PC-3 (cell line): ENCODE measurements at regions not wholly inside any gene's neighbourhood (a gene's known extent, or its start where the extent isn't known, plus 50 kb on each side); places are given as distances from the start of the nearest gene placed in this dataset.
A peak's percentile ranks its signal among the peaks of the same experiment; 100 is the strongest.

Experiments
- ATAC-seq: fragments of 200-7000 bp; cut with Tn5 transposase; 2 replicates; pipeline ENCODE4 v1.9.1; 2020; ENCODE audit warnings: mild to moderate bottlenecking, moderate library complexity
- BruUV-seq: library from RNA; stranded (reverse); fragments of 400-500 nt; replicated peaks from 2 replicates; lab custom pipeline; 2021; lab: Mats Ljungman, UMichigan
- CTCF ChIA-PET: fragments of 300-600 bp; sonication (Branson Sonifier 250); formaldehyde crosslinking; loops from one replicate; lab custom pipeline; 2022; ENCODE audit warnings: antibody characterized with exemption; lab: Charles Lee
- POLR2A ChIA-PET: fragments of 300-600 bp; sonication (Branson Sonifier 250); formaldehyde crosslinking; loops from one replicate; lab custom pipeline; 2022; ENCODE audit warnings: antibody characterized with exemption; ENCODE audit not compliant: unreplicated experiment; lab: Charles Lee
- DNase-seq: peaks from one replicate; pipeline ENCODE4 v3.0.0-alpha.2; 2015
- H2AFZ ChIP-seq: fragments of 300-600 bp; sonication (generic); 2 replicates; pipeline ENCODE4 v1.6.0; 2016; ENCODE audit warnings: antibody characterized with exemption, low read length
- H3F3A ChIP-seq: fragments of 300-600 bp; sonication (generic); one replicate; pipeline ENCODE4 v1.6.0; 2017; ENCODE audit warnings: antibody characterized with exemption, low read length, control low read depth, mild to moderate bottlenecking; ENCODE audit not compliant: unreplicated experiment
- H3K27ac ChIP-seq: fragments of 300-600 bp; sonication (generic); 2 replicates; pipeline ENCODE4 v1.5.1; 2016; ENCODE audit warnings: mild to moderate bottlenecking, low read length
- H3K27me3 ChIP-seq: fragments of 300-600 bp; sonication (generic); 2 replicates; pipeline ENCODE4 v1.6.1; 2016; ENCODE audit warnings: low read length, mixed read lengths
- H3K36me3 ChIP-seq: fragments of 300-600 bp; sonication (generic); 2 replicates; pipeline ENCODE4 v1.6.1; 2016; ENCODE audit warnings: low read depth, mixed run types, low read length, mixed read lengths
- H3K4me1 ChIP-seq: fragments of 300-600 bp; sonication (generic); 2 replicates; pipeline ENCODE4 v1.5.1; 2016; ENCODE audit warnings: low read length; ENCODE audit not compliant: insufficient read depth
- H3K4me2 ChIP-seq: fragments of 300-600 bp; sonication (generic); 2 replicates; pipeline ENCODE4 v1.6.0; 2016; ENCODE audit warnings: low read length
- H3K4me3 ChIP-seq: fragments of 300-600 bp; sonication (generic); 2 replicates; pipeline ENCODE4 v1.5.1; 2016; ENCODE audit warnings: mild to moderate bottlenecking, low read length, mixed read lengths
- H3K79me2 ChIP-seq: fragments of 300-600 bp; sonication (generic); 2 replicates; pipeline ENCODE4 v1.6.1; 2017; ENCODE audit warnings: low read length, mixed read lengths
- H3K9ac ChIP-seq: fragments of 300-600 bp; sonication (generic); 2 replicates; pipeline ENCODE4 v1.6.0; 2016; ENCODE audit warnings: mild to moderate bottlenecking, low read length
- H3K9me2 ChIP-seq: fragments of 300-600 bp; sonication (generic); replicated peaks from 2 replicates; pipeline ENCODE4 v1.6.1; 2016; ENCODE audit warnings: mixed run types, low read length, mixed read lengths
- H3K9me3 ChIP-seq: fragments of 300-600 bp; sonication (generic); 2 replicates; pipeline ENCODE4 v1.6.1; 2016; ENCODE audit warnings: low read length, mixed read lengths
- H4K20me1 ChIP-seq: fragments of 300-600 bp; sonication (generic); 2 replicates; pipeline ENCODE4 v1.6.1; 2016; ENCODE audit warnings: low read length, mixed read lengths
- EZH2 ChIP-seq: fragments of 300-600 bp; sonication (generic); IDR thresholded peaks from one replicate; pipeline ENCODE4 v1.6.1; 2017; ENCODE audit warnings: antibody characterized with exemption, mild to moderate bottlenecking, low read length; ENCODE audit not compliant: unreplicated experiment
- EZH2phosphoT487 ChIP-seq: fragments of 300-600 bp; sonication (generic); IDR thresholded peaks from 2 replicates; pipeline ENCODE4 v1.6.1; 2018; ENCODE audit warnings: mild to moderate bottlenecking, antibody characterized with exemption, low read length, borderline replicate concordance
- intact Hi-C: fragments of 100-400 bp; cut with micrococcal nuclease; formaldehyde crosslinking; loops from 2 replicates; pipeline ENCODE4 v1.9.0; 2023
- TF ChIP-seq, protein P1 (sequence below): fragments of 300-600 bp; sonication (generic); conservative IDR thresholded peaks from 2 replicates; pipeline ENCODE4 v1.5.1; 2017; ENCODE audit warnings: antibody characterized with exemption, low read depth, mild to moderate bottlenecking, low read length

DNA sequence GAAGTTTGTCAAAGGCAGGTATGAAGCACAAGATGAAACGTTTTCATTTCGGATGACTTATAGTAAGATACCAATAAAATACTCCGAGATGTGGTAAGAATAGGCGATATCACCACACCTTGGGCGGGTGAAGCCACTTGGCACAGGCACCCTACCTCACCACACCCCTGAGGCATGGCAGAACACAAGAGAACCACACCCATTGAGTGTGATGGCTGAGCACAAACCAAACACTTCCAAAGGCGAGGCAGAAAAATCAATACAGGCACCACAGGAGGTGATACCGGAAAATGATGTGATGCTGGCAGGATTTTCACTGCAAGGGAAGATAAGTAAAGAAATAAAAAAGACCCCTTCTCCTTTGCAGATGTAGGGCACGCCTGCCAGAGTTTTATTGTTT, 332.9 kb upstream of the PRDM1 start:
- Histone ChIP-seq H3K4me1 (peaks cover 41% of the 10 kb centered on the region), H3K79me2 (no peaks in the 10 kb centered on the region), H3K36me3 (no peaks in the 10 kb centered on the region), H3K4me3 (no peak overlapping the region), H3K4me2 (0 out of 2 replicates have a peak overlapping the region, but pooled peaks have one; percentile 5), H3K9me2 (no peaks in the 10 kb centered on the region), H3K27me3 (no peaks in the 10 kb centered on the region), H2AFZ (no peak overlapping the region), H3K9me3 (no peaks in the 10 kb centered on the region), H3K9ac (no peak overlapping the region), H3F3A (no peaks in the 10 kb centered on the region), H4K20me1 (no peaks in the 10 kb centered on the region), H3K27ac (peak overlapping the region; percentile 59)
- ChIA-PET POLR2A (no interaction called here), CTCF (no interaction called here)
- peak; percentile 87 for ATAC-seq
- BruUV-seq, result no TSS peak
- TF ChIP-seq, protein P1, sequence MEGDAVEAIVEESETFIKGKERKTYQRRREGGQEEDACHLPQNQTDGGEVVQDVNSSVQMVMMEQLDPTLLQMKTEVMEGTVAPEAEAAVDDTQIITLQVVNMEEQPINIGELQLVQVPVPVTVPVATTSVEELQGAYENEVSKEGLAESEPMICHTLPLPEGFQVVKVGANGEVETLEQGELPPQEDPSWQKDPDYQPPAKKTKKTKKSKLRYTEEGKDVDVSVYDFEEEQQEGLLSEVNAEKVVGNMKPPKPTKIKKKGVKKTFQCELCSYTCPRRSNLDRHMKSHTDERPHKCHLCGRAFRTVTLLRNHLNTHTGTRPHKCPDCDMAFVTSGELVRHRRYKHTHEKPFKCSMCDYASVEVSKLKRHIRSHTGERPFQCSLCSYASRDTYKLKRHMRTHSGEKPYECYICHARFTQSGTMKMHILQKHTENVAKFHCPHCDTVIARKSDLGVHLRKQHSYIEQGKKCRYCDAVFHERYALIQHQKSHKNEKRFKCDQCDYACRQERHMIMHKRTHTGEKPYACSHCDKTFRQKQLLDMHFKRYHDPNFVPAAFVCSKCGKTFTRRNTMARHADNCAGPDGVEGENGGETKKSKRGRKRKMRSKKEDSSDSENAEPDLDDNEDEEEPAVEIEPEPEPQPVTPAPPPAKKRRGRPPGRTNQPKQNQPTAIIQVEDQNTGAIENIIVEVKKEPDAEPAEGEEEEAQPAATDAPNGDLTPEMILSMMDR, result no peak
- TF ChIP-seq EZH2 (no peak), EZH2phosphoT487 (no peak)
- intact Hi-C loops, result no loop called here
- peak; percentile 70 for DNase-seq

DNA sequence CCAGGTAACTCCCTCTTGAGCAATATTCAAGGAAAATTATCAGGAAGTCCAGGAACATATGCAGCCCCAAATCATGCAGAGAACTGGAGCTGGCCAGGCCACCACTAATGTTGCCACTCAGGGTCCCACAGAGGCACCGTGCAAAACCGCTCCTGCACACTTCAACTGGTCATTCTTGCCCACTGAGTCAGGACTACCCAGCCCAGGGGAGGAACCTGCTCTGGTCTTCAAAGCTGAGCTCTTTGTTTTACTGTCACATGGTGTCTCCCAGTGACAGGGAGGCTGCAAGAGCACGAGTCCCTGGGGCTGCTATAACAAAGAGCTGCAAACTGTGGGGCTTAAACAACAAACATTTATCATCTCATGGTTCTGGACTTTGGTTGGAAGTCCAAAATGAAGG, 336.0 kb upstream of the PRDM1 start:
- no peak for TF ChIP-seq EZH2phosphoT487
- TF ChIP-seq EZH2, result no peak
- TF ChIP-seq, protein P1, result no peak
- no peak overlapping the region for H2AFZ ChIP-seq
- peaks cover 32% of the 10 kb centered on the region for H3K4me1 ChIP-seq
- no peaks in the 10 kb centered on the region for H3K79me2 ChIP-seq
- CTCF ChIA-PET, result no interaction called here
- no peaks in the 10 kb centered on the region for H3F3A ChIP-seq
- POLR2A ChIA-PET, result no interaction called here
- no TSS peak for BruUV-seq
- H3K27me3 ChIP-seq, result no peaks in the 10 kb centered on the region
- H3K4me3 ChIP-seq, result no peak overlapping the region
- DNase-seq (no peak), ATAC-seq (no peak)
- no peak overlapping the region for H3K4me2 ChIP-seq
- intact Hi-C loops, result no loop called here
- H3K27ac ChIP-seq, result no peak overlapping the region
- no peak overlapping the region for H3K9ac ChIP-seq
- H3K36me3 ChIP-seq, result no peaks in the 10 kb centered on the region
- no peaks in the 10 kb centered on the region for H3K9me2 ChIP-seq
- H3K9me3 ChIP-seq, result no peaks in the 10 kb centered on the region
- H4K20me1 ChIP-seq, result no peaks in the 10 kb centered on the region

DNA sequence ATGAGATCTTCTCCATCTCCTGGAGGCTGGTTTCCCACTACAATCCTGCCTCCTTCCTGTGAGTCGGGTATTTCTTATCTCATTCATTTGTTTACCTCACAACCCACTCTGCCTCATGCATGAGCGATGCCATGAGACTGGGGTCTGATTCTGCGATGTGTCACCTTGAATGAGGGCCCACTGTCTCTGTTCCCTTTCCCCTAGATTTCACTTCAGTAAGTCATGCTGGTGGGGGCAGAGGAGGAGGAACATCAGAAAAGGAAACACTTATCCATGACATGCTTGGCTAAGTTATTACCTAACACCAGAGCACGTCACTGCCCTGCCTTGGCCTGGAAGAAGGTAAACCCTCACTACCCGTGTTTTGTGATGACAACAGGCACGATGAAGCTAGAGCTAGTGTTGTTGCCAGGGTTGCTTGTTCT, 337.4 kb upstream of the PRDM1 start:
- H3K27ac ChIP-seq, result peak overlapping the region; percentile 28
- no peaks in the 10 kb centered on the region for H4K20me1 ChIP-seq
- BruUV-seq, result no TSS peak
- no peaks in the 10 kb centered on the region for H3K9me2 ChIP-seq
- H3K9ac ChIP-seq, result no peak overlapping the region
- H3K9me3 ChIP-seq, result no peaks in the 10 kb centered on the region
- H3K4me1 ChIP-seq, result peaks cover 30% of the 10 kb centered on the region
- peak overlapping the region; percentile 22; the same call in 1 of the 2 replicates for H2AFZ ChIP-seq
- CTCF ChIA-PET, result no interaction called here
- H3K4me2 ChIP-seq, result no peak overlapping the region
- DNase-seq (peak; percentile 51), ATAC-seq (no peak)
- POLR2A ChIA-PET, result no interaction called here
- intact Hi-C loops, result no loop called here
- H3K79me2 ChIP-seq, result no peaks in the 10 kb centered on the region
- no peaks in the 10 kb centered on the region for H3K36me3 ChIP-seq
- no peaks in the 10 kb centered on the region for H3K27me3 ChIP-seq
- no peaks in the 10 kb centered on the region for H3F3A ChIP-seq
- H3K4me3 ChIP-seq, result no peak overlapping the region
- TF ChIP-seq, protein P1, result no peak
- TF ChIP-seq EZH2 (no peak), EZH2phosphoT487 (no peak)
